SK-N-SH treated with all-trans-retinoic acid at 6 μM for 48 hours (cell line): ENCODE measurements at regions not wholly inside any gene's neighbourhood (a gene's known extent, or its start where the extent isn't known, plus 50 kb on each side); places are given as distances from the start of the nearest gene placed in this dataset.
"Not testable (repeated sequence)": the region's sequence is repeated elsewhere in the genome, so short reads cannot be mapped to it uniquely, and the experiment has no call there.

Experiments
- ATAC-seq: fragments of 200-7000 bp; cut with Tn5 transposase; 3 replicates; pipeline ENCODE4 v1.9.1; 2020; ENCODE audit warnings: mild to moderate bottlenecking, moderate library complexity
- ARNTL ChIP-seq: fragments of 450-650 bp; formaldehyde crosslinking; IDR thresholded peaks from 2 replicates; pipeline ENCODE4 v1.5.0; 2020; ENCODE audit warnings: low read depth, mild to moderate bottlenecking, moderate library complexity, borderline replicate concordance
- BACH2 ChIP-seq: fragments of 250-450 bp; sonication (Bioruptor Pico); IDR thresholded peaks from 2 replicates; pipeline ENCODE4 v1.9.0; 2021; ENCODE audit warnings: mild to moderate bottlenecking, borderline replicate concordance
- CREB5 ChIP-seq: fragments of 250-450 bp; sonication (Bioruptor Pico); IDR thresholded peaks from 2 replicates; pipeline ENCODE4 v1.5.1; 2020; ENCODE audit warnings: low read depth, mild to moderate bottlenecking, moderate library complexity
- CSDC2 ChIP-seq: fragments of 250-450 bp; sonication (Bioruptor Pico); IDR thresholded peaks from 2 replicates; pipeline ENCODE4 v1.5.0; 2020; ENCODE audit warnings: mild to moderate bottlenecking, moderate library complexity
- CSRNP3 ChIP-seq: fragments of 250-450 bp; sonication (Bioruptor Pico); IDR thresholded peaks from 2 replicates; pipeline ENCODE4 v1.5.1; 2021; ENCODE audit warnings: mild to moderate bottlenecking, moderate library complexity
- ESRRG ChIP-seq: fragments of 250-450 bp; sonication (Bioruptor Pico); IDR thresholded peaks from 2 replicates; pipeline ENCODE4 v1.6.1; 2021; ENCODE audit warnings: mild to moderate bottlenecking
- GLIS3 ChIP-seq: fragments of 250-450 bp; sonication (Bioruptor Pico); IDR thresholded peaks from 2 replicates; pipeline ENCODE4 v1.5.0; 2020; ENCODE audit warnings: mild to moderate bottlenecking, moderate library complexity
- ISL1 ChIP-seq: fragments of 250-450 bp; sonication (Bioruptor Pico); IDR thresholded peaks from 2 replicates; pipeline ENCODE4 v2.1.2; 2022; ENCODE audit warnings: mild to moderate bottlenecking, moderate library complexity
- OSR1 ChIP-seq: fragments of 250-450 bp; sonication (Bioruptor Pico); IDR thresholded peaks from 2 replicates; pipeline ENCODE4 v1.8.0; 2022; ENCODE audit warnings: moderate library complexity, mild to moderate bottlenecking, inconsistent platforms
- PATZ1 ChIP-seq: fragments of 250-450 bp; sonication (Bioruptor Pico); IDR thresholded peaks from 2 replicates; pipeline ENCODE4 v1.8.0; 2020; ENCODE audit warnings: mild to moderate bottlenecking, moderate library complexity, borderline replicate concordance
- POU6F1 ChIP-seq: fragments of 250-450 bp; sonication (Bioruptor Pico); IDR thresholded peaks from 2 replicates; pipeline ENCODE4 v1.8.0; 2021; ENCODE audit warnings: low read depth, mild to moderate bottlenecking, moderate library complexity, borderline replicate concordance
- PPARA ChIP-seq: fragments of 250-450 bp; sonication (Bioruptor Pico); IDR thresholded peaks from 2 replicates; pipeline ENCODE4 v1.5.0; 2020; ENCODE audit warnings: mild to moderate bottlenecking, borderline replicate concordance
- RARB ChIP-seq: fragments of 250-450 bp; sonication (Bioruptor Pico); IDR thresholded peaks from 2 replicates; pipeline ENCODE4 v1.8.0; 2021; ENCODE audit warnings: mild to moderate bottlenecking, moderate library complexity
- SNAI2 ChIP-seq: fragments of 250-450 bp; sonication (Bioruptor Pico); IDR thresholded peaks from 2 replicates; pipeline ENCODE4 v1.5.0; 2020; ENCODE audit warnings: mild to moderate bottlenecking, moderate library complexity
- TCF4 ChIP-seq: fragments of 250-450 bp; sonication (Bioruptor Pico); IDR thresholded peaks from 2 replicates; pipeline ENCODE4 v1.8.0; 2021; ENCODE audit warnings: mild to moderate bottlenecking, moderate library complexity, borderline replicate concordance
- TOX ChIP-seq: fragments of 250-450 bp; sonication (Bioruptor Pico); IDR thresholded peaks from 2 replicates; pipeline ENCODE4 v1.8.0; 2021; ENCODE audit warnings: mild to moderate bottlenecking, moderate library complexity, borderline replicate concordance
- TSHZ2 ChIP-seq: fragments of 250-450 bp; sonication (Bioruptor Pico); IDR thresholded peaks from 2 replicates; pipeline ENCODE4 v1.5.0; 2020; ENCODE audit warnings: mild to moderate bottlenecking, moderate library complexity
- ZC3H10 ChIP-seq: fragments of 250-450 bp; sonication (Bioruptor Pico); IDR thresholded peaks from 2 replicates; pipeline ENCODE4 v1.5.1; 2021; ENCODE audit warnings: mild to moderate bottlenecking, moderate library complexity
- ZFP3 ChIP-seq: fragments of 250-450 bp; sonication (Bioruptor Pico); IDR thresholded peaks from 2 replicates; pipeline ENCODE4 v1.5.0; 2020; ENCODE audit warnings: mild to moderate bottlenecking, moderate library complexity
- ZFP30 ChIP-seq: fragments of 450-650 bp; formaldehyde crosslinking; IDR thresholded peaks from 2 replicates; pipeline ENCODE4 v1.5.0; 2022; ENCODE audit warnings: mild to moderate bottlenecking, moderate library complexity
- ZNF565 ChIP-seq: fragments of 450-650 bp; formaldehyde crosslinking; conservative IDR thresholded peaks from 2 replicates; pipeline ENCODE4 v1.5.0; 2020; ENCODE audit warnings: low read depth, mild to moderate bottlenecking, moderate library complexity
- ZNF70 ChIP-seq: fragments of 450-650 bp; formaldehyde crosslinking; IDR thresholded peaks from 2 replicates; pipeline ENCODE4 v1.5.0; 2020; ENCODE audit warnings: mild to moderate bottlenecking, moderate library complexity
- ZNF8 ChIP-seq: fragments of 450-650 bp; formaldehyde crosslinking; IDR thresholded peaks from 2 replicates; pipeline ENCODE4 v1.5.0; 2020; ENCODE audit warnings: mild to moderate bottlenecking, moderate library complexity

GRCh38 chr4:79598214-79598613, 190.2 kb upstream of the GK2 start:
- no peak for ATAC-seq
- no peak for TF ChIP-seq OSR1 (CRISPR knock-in tag)
- TF ChIP-seq ZNF70, result no peak
- no peak for TF ChIP-seq PPARA (CRISPR knock-in tag)
- TF ChIP-seq ZNF565 (CRISPR knock-in tag), result no peak
- no peak for TF ChIP-seq PATZ1 (CRISPR knock-in tag)
- no peak for TF ChIP-seq ZC3H10 (CRISPR knock-in tag)
- no peak for TF ChIP-seq ISL1 (CRISPR knock-in tag)
- TF ChIP-seq TCF4 (CRISPR knock-in tag), result no peak
- no peak for TF ChIP-seq SNAI2
- TF ChIP-seq ZNF8 (CRISPR knock-in tag), result no peak
- TF ChIP-seq POU6F1 (CRISPR knock-in tag), result no peak
- no peak for TF ChIP-seq ESRRG (CRISPR knock-in tag)
- no peak for TF ChIP-seq ZFP3
- no peak for TF ChIP-seq GLIS3 (CRISPR knock-in tag)
- TF ChIP-seq TSHZ2 (CRISPR knock-in tag), result no peak
- TF ChIP-seq ZFP30, result no peak
- no peak for TF ChIP-seq RARB (CRISPR knock-in tag)
- no peak for TF ChIP-seq BACH2 (CRISPR knock-in tag)

- no peak for TF ChIP-seq ZFP30
- TF ChIP-seq ESRRG (CRISPR knock-in tag), result no peak
- TF ChIP-seq GLIS3 (CRISPR knock-in tag), result no peak
- TF ChIP-seq CSRNP3 (CRISPR knock-in tag), result no peak
- no peak for TF ChIP-seq ZFP3
- TF ChIP-seq SNAI2, result no peak
- no peak for TF ChIP-seq CREB5 (CRISPR knock-in tag)
- no peak for TF ChIP-seq CSDC2 (CRISPR knock-in tag)
- TF ChIP-seq ZNF70, result no peak
- no peak for TF ChIP-seq TOX (CRISPR knock-in tag)
- no peak for TF ChIP-seq ISL1 (CRISPR knock-in tag)
- TF ChIP-seq ZC3H10 (CRISPR knock-in tag), result no peak
- TF ChIP-seq ZNF8 (CRISPR knock-in tag), result no peak
- TF ChIP-seq OSR1 (CRISPR knock-in tag), result no peak
- no peak for TF ChIP-seq RARB (CRISPR knock-in tag)
- TF ChIP-seq ARNTL (CRISPR knock-in tag), result no peak
- no peak for TF ChIP-seq BACH2 (CRISPR knock-in tag)
- no peak for TF ChIP-seq PATZ1 (CRISPR knock-in tag)
- no peak for TF ChIP-seq ZNF565 (CRISPR knock-in tag)
- no peak for ATAC-seq
Observed at GRCh38 chr4:79597266-79597665, 189.2 kb upstream of the GK2 start.

- ATAC-seq, result not testable (repeated sequence)
Observed at GRCh38 chr4:79592218-79592617, 184.2 kb upstream of the GK2 start.
